LNCAP (cell line): ENCODE measurements at regions not wholly inside any gene's neighbourhood (a gene's known extent, or its start where the extent isn't known, plus 50 kb on each side); places are given as distances from the start of the nearest gene placed in this dataset.

Experiments used
- TF ChIP-seq, protein P1 (sequence below): fragments of 450-650 bp; IDR thresholded peaks from 2 replicates; pipeline ENCODE4 v1.5.1; 2017; ENCODE audit warnings: mild to moderate bottlenecking

DNA sequence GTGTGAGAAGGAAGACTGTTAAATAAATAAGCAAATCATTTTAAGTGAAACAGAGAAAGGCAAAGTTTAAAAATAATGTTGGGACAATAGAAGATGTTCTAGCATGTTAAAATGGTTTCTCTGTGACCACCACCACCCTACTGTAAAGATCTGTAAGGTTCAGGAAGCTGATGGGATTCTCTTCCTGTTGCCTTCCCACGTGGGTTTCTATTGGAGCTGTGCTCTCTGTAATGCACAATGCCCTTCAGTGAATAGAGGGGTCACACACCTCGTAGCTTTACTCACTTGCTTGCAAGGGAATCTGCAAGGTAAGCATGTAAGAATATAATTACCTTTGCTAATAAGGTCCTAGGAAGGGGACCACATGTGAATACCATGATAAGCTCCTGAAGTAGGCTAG is 170.5 kb downstream of the CASP12 start:
- TF ChIP-seq, protein P1, sequence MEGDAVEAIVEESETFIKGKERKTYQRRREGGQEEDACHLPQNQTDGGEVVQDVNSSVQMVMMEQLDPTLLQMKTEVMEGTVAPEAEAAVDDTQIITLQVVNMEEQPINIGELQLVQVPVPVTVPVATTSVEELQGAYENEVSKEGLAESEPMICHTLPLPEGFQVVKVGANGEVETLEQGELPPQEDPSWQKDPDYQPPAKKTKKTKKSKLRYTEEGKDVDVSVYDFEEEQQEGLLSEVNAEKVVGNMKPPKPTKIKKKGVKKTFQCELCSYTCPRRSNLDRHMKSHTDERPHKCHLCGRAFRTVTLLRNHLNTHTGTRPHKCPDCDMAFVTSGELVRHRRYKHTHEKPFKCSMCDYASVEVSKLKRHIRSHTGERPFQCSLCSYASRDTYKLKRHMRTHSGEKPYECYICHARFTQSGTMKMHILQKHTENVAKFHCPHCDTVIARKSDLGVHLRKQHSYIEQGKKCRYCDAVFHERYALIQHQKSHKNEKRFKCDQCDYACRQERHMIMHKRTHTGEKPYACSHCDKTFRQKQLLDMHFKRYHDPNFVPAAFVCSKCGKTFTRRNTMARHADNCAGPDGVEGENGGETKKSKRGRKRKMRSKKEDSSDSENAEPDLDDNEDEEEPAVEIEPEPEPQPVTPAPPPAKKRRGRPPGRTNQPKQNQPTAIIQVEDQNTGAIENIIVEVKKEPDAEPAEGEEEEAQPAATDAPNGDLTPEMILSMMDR: no peak

GRCh38 chr11:104727095-104727494 is 171.2 kb downstream of the CASP12 start:
- TF ChIP-seq, protein P1: no peak

DNA sequence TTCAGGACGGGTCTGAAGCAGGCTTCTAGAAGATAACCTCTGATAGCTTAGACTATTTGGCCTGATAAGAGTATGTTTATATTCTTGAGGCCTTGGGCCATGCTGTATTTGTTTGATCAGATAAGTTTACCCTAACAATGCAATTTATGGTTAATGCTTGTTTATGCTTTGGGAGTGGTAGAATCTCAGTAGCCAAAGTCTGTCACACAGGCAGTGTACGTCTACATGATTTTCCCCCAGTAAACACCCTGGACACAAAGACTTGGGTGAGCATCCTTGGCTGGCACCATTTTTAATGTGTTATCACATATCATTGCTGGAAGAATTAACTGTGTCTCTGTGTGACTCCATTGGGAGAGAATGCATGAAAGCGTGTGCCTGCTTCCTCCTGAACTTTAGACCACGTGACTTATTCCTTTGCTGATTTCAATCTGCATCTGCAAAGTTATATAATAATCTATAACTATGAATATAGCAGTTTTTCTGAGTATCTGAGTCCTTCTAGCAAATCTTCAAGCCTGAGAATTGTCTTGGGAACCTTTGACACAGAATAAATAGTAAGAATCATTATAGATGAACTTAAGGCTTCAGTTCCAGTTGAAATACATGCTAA is 172.4 kb downstream of the CASP12 start:
- TF ChIP-seq, protein P1: no peak

DNA sequence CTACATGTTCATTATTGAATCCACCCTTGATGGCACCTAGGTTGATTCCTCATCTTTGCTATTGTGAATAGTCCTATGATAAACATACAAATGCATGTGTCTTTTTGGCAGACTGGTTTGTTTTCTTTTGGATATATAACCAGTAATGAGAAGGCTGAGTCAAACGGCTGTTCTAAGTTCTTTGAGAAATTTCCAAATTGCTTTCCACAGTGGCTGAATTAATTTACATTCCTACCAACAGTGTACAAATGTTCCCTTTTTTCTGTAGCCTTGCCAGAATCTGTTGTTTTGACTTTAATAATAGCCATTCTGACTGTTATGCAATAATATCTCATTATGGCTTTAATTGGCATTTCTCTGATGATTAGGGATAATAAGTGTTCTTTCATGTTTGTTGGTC is 184.9 kb downstream of the CASP12 start:
- TF ChIP-seq, protein P1: no peak

DNA sequence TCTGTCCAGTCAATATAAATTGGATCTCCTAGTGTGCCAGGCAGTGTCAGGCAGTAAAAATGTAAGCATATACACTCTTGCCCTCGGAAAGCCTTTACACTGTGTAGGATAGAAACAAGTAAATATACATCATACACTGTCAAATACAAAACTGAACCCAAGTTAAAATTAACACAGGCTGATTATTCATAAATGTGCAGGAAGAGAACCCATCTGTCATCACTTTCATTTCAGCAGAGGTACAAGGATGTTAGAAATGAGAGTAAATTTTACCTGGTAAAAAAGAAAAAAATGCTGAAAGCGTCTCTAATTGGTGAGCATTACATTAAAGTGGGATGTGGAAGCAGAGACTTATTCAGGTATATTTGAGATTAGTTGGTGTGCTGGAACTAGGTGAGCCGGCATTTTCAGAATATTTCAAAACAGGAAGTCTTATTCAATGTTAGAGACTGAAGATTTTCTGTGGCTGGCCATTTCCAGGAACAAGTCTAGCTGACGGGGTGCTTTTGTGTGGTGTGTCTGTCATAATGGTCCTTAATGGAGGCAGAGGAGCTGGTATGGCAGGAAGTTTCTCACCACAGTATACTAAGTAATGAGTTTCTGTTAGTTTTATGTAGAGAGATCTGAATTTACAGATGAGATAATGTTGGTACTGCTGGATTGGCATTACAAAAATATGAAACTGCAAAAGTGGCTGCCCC is 192.6 kb downstream of the CASP12 start:
- TF ChIP-seq, protein P1: no peak

DNA sequence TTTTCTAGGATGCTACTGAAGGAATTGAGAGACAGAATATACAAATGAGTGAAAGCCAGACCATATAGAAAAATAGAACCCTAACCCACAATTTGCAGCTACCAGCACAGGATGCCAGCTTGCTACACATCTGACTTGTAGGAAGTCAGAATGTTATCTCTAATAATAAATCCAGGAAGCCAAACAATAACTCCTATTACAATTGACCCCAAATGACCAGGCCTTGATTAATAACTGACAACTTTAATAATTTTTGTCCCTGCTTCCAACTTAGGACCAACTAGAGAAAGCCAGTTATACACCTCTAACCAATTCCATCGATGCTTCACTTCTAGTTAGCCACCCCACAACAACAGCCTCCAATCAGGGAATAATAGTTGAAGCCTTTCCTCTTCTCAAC is 193.4 kb downstream of the CASP12 start:
- TF ChIP-seq, protein P1: no peak

- TF ChIP-seq, protein P1: no peak
These were observed 194.0 kb downstream of the CASP12 start for GRCh38 chr11:104704146-104704830.
